ENCODE measurements at regions not wholly inside any gene's neighbourhood (a gene's known extent, or its start where the extent isn't known, plus 50 kb on each side); places are given as distances from the start of the nearest gene placed in this dataset.

DNA sequence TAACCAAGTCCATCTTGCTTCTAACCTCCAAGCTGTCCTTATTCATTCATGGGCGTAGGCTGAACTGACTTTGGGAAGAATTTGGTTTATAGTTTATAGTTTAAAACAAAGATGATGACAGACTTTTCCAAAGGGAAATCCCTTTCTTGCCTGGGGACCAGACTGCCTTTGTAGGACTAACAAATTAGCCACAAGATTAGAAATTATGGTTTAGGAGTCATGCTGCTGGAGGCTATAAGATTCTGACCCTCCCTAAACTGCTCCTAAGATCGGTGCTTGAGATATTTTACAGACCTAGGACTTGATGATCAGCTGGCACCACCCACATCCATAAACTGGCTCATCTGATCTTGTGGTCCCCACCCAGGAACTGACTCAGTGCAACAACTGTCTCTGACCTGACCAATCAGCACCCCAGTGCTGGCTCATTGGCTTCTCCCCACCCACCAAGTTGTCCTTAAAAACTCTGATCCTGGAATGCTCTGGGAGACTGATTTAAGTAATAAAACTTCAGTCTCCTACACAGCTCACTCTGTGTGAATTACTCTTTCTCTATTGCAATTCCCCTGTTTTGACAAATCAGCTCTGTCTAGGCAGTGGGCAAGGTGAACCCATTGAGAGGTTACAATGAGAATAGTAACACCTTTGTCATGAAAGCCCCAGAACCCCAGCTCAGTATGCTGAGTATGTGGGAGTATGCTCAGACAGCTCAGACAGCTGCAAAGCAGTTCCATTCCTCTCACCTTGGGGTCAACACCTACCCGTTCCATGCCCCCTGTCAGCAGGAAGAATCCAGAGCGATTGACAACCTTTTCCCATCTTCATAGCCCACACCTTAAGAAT lies 51.6 kb upstream of the C15orf39 start:
- ChIA-PET POLR2A (ENCODE audit: low non-redundant PET) (no interaction called here), CTCF (no interaction called here)
- no peaks in the 10 kb centered on the region for H3K36me3 ChIP-seq (ENCODE audit: insufficient read depth, low read length, poor library complexity, severe bottlenecking)
- no peak overlapping the region for H3K4me3 ChIP-seq (ENCODE audit: low read depth, low read length, poor library complexity, severe bottlenecking)
- no peaks in the 10 kb centered on the region for H3K4me1 ChIP-seq (ENCODE audit: insufficient read depth, low read length, poor library complexity, severe bottlenecking)
- DNase-seq (ENCODE audit: low spot score) = no peak
- no peak overlapping the region for H3K27ac ChIP-seq (ENCODE audit: low read depth, low read length, poor library complexity, severe bottlenecking)
- no TSS peak for BruUV-seq (replicated peaks)
- H3K27me3 ChIP-seq (replicated peaks; ENCODE audit: insufficient read depth, low read depth, low read length, poor library complexity) = no peaks in the 10 kb centered on the region
- peaks cover 13% of the 10 kb centered on the region for H3K9me3 ChIP-seq (ENCODE audit: low read depth, low read length, poor library complexity, severe bottlenecking)
- intact Hi-C loops (cut with micrococcal nuclease; ENCODE audit: unreplicated experiment) = no loop called here
- no peak for TF ChIP-seq EZH2 (IDR thresholded peaks at IDR 0.05; ENCODE audit: borderline replicate concordance, low read depth, low read length, poor library complexity, severe bottlenecking)
- TF ChIP-seq, protein P1, sequence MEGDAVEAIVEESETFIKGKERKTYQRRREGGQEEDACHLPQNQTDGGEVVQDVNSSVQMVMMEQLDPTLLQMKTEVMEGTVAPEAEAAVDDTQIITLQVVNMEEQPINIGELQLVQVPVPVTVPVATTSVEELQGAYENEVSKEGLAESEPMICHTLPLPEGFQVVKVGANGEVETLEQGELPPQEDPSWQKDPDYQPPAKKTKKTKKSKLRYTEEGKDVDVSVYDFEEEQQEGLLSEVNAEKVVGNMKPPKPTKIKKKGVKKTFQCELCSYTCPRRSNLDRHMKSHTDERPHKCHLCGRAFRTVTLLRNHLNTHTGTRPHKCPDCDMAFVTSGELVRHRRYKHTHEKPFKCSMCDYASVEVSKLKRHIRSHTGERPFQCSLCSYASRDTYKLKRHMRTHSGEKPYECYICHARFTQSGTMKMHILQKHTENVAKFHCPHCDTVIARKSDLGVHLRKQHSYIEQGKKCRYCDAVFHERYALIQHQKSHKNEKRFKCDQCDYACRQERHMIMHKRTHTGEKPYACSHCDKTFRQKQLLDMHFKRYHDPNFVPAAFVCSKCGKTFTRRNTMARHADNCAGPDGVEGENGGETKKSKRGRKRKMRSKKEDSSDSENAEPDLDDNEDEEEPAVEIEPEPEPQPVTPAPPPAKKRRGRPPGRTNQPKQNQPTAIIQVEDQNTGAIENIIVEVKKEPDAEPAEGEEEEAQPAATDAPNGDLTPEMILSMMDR (conservative IDR thresholded peaks at IDR 0.05; ENCODE audit: low read depth, low read length) = no peak

DNA sequence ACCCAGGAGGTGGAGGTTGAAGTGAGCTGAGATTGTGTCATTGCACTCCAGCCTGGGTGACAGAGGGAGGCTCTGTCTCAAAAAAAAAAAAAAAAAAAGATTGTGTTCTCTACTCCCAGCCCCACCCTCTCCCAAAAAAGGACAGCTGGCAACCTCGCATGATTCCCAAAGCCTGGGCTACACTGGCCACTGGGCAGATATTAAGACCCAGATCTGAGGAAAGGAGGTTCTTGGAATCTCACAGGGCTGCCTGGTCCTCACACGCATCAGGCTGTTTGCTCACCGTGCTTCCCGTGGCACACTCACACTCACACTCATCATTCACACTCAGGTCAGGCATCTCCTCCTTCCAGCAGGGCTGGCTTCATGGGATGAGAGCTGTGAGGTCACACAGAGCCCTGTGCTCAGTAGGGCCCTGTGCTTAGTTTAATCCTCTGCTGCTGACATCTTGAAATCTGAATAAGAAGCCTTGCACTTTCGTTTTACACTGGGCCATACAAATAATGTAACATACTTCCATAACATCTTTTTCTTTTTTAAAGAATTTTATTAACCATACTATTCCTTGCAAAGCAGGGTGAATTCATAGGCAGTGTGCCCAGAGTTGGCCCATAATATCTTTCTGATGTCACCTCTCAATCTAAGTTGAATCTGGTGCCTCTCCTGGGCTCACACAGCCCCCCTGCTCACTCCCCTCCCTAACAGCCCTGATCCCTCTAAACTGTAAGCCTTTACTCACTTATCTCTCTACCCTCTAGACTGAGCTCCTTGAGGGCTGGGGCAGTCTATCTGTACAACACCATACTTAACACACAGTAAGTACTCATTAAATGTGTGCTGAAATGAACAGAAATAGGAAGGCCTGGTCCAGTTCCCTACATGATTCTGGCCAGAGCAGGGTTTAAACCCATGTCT lies 50.2 kb upstream of the C15orf39 start:
- ChIA-PET CTCF (no interaction called here), POLR2A (ENCODE audit: low non-redundant PET) (no interaction called here)
- Histone ChIP-seq H3K27me3 (replicated peaks; ENCODE audit: insufficient read depth, low read depth, low read length, poor library complexity) (no peaks in the 10 kb centered on the region), H3K4me1 (ENCODE audit: insufficient read depth, low read length, poor library complexity, severe bottlenecking) (no peaks in the 10 kb centered on the region), H3K27ac (ENCODE audit: low read depth, low read length, poor library complexity, severe bottlenecking) (no peak overlapping the region), H3K4me3 (ENCODE audit: low read depth, low read length, poor library complexity, severe bottlenecking) (no peak overlapping the region), H3K9me3 (ENCODE audit: low read depth, low read length, poor library complexity, severe bottlenecking) (peaks cover 8% of the 10 kb centered on the region), H3K36me3 (ENCODE audit: insufficient read depth, low read length, poor library complexity, severe bottlenecking) (no peaks in the 10 kb centered on the region)
- DNase-seq (ENCODE audit: low spot score) = no peak
- intact Hi-C loops (cut with micrococcal nuclease; ENCODE audit: unreplicated experiment) = no loop called here
- no TSS peak for BruUV-seq (replicated peaks)
- TF ChIP-seq, protein P1 (conservative IDR thresholded peaks at IDR 0.05; ENCODE audit: low read depth, low read length) = no peak
- TF ChIP-seq EZH2 (IDR thresholded peaks at IDR 0.05; ENCODE audit: borderline replicate concordance, low read depth, low read length, poor library complexity, severe bottlenecking) = no peak

Measured in A673 (cell line).